NCI-H226 (cell line): ENCODE measurements at regions not wholly inside any gene's neighbourhood (a gene's known extent, or its start where the extent isn't known, plus 50 kb on each side); places are given as distances from the start of the nearest gene placed in this dataset.
A peak's percentile ranks its signal among the peaks of the same experiment; 100 is the strongest.

Experiments
- DNase-seq: peaks from one replicate; pipeline ENCODE4 v3.0.0-alpha.2; 2015

DNA sequence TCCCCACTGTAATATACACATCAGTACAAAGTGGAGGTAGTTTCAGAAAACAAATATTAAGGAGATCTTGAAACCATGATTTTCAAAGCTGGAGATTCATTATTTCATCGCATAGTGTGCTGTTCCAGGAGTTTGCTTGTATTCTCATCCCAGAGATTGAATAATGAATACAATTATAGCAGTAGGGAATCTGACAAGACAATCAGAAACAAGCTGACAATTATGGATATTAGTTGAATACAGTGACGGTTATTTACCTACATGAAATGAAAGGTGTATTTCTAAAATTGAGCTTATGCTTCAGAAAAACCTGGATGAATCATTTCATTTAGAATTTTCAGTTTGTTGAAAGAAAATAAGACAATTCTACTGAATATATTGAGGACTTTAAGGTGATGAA lies 2119.0 kb downstream of the MRPL39 start:
- DNase-seq = no peak

DNA sequence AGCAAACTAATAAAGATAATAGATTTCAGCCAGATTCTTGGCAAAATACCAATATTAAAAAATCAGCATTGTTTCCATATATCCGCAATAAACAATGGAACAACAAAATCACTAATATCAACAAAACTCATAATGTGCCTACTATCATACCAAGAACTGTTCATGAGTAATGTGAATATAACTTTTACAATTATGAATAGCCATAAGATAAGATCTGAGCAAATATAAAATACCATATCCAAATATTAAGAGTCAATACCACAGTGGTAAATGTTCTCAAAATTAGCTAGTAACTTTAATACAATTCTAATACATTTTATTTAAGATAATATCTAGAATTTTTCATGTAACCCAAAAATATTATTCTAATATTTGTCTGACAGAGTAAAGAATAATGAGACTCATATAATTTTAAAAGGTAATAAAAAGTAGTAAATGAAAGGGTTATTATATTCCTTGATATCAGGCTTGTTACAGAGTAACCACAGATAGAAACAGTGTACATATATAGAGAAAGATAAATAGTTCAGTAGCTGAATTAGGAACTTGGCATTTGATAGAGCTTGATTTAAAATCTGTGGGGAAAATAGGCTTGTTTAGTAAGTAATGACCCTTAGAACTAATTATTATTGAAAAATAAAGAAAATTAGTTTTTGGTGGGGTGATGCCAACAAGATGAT lies 2126.6 kb downstream of the MRPL39 start:
- DNase-seq = no peak

DNA sequence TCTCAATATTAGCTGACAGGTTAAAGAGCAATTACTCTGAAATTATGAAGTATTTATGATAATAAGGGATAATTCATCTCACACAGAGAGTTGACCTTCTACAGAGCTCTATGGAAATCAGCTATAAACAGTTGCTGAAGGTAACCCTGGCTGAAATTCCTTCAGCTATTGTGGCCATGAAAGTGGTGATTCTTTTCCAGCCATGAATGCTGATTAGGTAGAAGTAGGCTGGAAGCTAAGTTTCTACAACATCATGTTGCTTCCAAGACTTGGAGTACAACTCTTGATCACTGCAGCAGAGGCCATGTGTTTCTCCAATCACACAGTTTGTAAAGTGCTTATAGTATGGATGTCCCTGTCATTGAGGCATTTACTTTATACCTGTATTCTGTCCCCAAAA lies 2128.9 kb downstream of the MRPL39 start:
- no peak for DNase-seq

DNA sequence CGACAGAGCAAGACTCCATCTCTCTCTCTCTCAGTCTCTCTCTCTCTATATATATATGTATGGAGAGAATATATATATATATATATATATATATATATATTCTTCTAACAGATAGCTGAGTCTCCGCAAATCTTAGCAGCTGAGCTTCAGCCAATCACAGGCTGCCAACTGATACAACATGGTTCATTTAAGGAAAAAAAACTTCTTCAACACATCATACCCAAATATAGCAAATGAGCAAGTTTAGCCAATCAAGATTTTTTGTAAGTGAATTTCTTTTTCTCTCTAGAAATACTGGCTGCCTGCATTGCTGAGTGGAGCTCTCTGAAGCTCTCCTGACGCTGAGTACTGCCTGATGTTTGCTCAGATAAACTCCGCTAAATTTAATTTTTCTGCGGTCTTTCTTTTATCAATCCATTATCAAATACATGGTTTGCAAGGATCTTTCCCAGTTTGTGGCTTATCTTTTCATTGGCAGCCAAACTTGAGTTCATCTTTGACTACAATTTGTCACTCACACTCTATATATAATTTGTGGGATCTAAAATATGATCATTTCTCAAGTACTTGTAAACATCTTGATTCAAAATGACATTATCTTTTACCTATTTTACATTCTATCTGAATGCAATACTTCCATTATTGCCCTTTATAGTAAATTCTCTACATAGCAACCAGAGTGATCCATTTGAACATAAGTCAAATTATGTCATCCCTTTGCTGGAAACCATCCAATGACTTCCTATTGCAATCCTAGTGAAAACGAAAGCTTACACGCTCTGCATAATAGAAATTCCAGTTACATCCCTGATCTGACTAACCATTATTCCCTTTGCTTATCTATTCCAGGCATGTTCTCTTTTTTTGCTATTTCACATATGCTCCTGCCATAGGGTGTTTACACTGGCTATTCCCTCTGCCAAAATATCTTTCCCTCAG lies 2131.7 kb downstream of the MRPL39 start:
- peak; percentile 82 for DNase-seq

DNA sequence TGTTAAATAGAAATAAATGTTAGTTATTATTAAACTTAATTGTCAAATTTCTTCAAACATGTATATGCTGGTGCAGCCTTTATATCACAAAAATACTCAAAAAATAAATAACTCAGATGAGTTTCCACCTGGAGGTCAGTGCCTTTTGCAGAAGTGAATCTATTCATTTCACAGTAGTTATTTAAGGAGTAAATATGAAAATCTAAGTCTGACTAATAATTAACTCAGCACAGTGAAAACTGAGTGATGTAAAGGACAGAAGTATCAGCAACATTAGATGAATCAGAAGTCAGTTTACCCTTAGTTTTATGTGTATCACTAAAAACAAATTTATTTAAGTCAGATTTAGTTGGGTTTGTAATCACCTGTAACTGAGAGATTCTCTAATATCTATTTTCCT lies 2135.4 kb downstream of the MRPL39 start:
- no peak for DNase-seq

DNA sequence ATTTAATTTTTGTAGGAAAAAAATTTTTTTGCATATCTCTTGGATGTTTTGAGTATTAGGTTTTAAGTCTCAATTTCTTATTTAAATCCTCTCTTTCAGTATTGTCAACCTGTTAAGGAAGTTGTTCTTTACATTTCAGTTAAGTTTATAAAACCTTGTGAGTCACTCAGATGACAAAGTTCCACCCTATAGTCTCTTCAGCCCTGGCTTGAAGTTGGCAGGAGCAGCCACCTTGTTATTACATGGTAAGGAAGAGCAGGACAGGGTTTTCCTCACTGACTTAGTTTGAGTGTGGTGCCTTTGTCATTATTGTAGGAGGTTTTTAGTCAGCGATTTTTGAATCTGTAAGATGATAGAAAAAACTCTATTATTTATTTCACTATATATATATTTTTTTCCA lies 2143.9 kb downstream of the MRPL39 start:
- no peak for DNase-seq

DNA sequence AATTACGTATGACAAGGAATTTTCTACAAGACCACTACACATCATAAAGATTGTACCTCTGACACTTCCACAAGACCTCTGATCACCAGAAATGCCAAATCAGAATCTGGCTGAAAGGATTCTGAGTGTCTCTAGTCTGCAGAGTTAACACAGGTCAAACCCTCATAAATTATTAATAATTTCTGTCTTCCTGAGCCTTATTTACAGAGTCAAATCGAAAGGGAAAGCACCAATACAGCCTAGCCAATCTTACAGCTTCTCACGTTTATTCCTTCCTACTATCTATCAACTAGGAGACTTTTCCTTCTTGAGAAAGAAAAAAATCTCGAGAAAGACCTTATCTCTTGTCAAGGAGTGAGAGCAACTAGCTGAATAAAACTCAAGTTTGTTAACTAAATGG lies 2151.6 kb downstream of the MRPL39 start:
- no peak for DNase-seq

DNA sequence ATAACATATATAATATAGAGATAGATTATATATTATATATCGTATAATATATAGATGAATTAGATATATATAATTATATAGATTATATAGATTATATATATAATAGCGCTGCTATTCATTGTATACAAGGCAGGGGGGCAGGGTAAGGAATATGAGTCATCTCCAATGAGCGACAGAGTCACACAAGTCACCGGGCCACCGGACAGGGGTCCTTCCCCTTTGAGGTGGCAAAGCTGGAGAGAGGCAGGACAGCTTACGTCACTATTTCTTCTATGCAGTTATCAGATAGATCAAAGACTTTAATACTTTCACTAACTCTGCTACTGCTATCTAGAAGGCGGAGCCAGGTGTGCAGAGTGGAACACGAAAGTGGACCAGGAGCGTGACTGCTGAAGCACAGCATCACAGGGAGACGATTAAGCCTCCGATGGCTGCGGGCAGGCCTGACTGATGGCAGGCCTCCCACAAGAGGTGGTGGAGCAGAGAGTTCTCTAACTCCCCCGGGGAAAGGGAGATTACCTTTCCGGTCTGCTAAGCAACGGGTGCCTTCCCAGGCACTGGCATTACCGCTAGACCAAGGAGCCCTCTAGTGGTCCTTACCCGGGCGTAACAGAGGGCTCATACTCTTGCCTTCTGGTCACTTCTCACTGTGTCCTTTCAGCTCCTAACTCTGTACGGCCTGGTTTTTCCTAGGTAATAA lies 2154.7 kb downstream of the MRPL39 start:
- no peak for DNase-seq

DNA sequence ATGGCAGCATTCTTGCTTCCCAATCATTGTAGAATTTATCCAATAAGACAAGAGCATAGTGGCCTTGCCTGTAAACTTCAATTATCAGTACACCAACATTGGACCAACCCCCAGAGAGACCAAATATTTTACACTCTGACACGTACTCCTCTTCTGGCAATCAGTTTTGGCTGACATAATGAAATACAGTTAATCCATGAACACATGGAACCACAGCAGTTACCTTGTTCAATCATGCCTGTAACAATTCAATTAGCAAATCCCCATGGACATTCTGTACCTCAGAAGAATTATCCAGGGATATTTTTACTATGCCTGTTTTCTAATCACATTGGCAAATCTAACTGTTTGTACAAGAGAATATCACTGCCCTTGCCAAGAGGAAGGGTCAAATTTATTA lies 2162.0 kb downstream of the MRPL39 start:
- no peak for DNase-seq

DNA sequence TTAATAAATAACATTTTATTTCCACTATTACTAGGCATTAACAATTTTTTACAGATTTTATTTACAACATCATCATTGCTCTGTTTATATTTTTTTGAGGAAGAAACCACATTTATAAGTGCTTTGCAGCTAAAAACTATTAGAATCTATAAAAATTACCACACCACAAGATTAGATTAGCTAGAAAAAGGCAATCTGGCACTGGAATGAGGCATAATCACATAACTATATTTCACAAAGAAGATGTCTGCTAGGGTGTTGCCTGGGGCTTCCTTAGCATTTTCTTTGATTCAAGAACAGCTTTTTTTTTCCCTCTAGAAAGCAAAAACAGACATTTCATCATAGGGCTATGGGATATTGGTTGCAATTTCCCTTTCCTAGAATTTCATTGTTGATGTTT lies 2169.2 kb downstream of the MRPL39 start:
- DNase-seq = no peak

DNA sequence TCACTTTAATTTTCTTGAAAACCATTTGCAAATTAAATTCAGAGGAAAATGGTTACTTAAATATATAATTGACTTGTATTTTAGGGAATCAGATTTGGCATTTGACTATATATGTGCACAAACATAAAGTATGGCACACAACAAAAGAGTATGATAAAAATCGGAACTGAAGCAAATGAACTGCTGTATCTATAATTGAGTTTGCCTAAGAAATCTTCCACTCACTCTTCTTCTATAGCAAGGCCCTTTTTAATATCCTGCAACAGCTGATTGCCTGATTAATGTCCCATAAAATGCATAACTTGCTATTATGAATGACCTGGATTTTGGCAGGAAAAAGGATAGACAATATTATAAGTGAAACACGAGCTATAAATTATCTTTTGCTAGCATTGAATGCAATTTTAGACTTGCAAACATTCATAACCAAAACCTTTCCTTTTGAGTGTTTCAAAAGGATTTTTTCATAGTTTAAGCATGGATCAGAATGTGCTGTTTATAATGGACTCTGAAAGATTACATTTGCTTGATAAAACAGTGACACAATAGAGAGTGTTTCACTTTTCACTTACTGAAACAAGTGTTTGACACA lies 2204.3 kb downstream of the MRPL39 start:
- no peak for DNase-seq

DNA sequence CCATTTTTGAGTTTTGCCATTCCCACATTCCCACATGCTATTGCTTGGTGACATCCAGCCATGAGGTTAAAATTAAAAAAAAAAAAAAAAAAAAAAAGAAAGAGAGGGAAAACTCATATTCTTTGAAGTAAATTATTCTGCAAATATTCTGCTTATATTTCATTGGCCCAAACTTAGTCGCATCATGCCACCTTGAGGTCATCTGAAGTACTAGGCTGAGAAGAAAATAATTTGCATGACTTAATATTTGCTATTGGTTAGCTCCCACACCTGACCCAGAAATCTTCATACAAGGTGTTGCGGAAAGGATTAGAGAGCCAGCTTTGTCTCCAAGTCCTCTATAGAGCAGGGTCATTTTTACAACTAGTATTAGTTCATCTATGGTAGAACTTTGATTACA lies 2206.0 kb downstream of the MRPL39 start:
- no peak for DNase-seq

DNA sequence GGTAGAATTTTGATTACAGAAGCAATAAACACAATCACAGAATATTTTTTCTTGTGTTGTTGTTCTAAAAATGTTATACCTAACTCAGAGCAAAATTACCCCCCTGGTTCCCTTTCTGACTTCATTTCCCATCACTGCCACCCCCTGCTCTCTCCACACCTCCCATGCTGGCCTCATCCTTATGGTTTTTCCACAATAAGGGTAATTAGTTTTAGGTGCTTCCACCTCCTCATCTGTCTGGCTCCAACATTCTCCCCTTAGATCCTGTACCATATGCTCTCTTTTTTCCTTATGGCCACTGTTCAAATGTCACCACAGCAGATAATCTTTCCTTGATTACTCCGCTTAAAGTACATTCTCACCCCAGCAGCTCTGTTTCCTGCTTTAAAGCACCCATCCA lies 2208.6 kb downstream of the MRPL39 start:
- no peak for DNase-seq

DNA sequence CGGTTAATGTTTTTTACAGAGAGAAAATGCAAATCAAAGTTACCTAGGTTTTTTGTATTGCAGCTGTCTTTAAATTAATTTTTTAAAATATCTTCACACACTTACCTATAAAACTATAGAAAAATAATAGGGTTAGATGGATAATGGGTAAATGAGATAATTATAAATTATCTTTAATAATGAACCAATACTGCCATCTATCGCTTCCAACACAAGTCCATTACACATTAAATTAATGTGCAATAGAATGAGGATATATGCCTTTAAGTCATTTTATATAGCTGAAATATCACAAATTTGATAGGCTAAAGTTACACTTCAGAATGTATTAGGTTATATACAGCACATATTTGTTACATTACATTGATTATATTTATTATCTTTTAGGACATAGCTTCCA lies 2212.8 kb downstream of the MRPL39 start:
- no peak for DNase-seq

DNA sequence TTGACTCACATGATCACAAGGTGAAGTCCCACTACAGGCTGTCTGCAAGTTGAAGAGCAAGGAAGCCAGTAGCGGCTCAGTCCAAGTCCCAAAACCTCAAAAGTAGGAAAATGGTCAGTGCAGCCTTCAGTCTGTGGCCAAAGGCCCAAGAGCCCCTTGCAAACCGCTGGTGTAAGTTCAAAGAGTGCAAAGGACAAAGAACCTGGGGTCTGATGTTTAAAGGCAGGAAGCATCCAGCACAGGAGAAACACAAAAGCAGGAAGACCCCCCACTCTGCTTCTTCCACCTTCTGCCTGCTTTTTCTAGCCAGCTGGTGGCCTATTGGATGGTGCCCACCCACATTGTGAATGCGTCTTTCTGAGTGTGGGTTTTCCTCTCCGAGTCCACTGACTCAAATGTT lies 2222.6 kb downstream of the MRPL39 start:
- DNase-seq = no peak

DNA sequence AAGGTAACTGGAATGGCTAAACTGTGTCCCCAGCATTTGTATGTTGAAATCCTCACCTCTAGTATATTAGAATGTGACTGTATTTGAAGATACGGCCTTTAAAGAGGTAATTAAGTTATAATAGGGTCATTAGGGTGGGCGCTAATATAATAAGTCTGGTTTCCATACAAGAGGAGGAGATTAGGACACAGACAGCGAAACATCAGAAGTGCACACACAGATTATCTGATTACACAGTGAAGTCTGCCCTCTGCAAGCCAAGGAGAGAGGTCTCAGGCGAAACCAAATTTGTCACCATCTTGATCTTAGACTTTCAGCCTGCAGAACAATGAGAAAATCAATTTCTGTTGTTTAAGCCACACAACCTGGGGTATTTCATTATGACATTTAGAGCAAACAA lies 2233.1 kb downstream of the MRPL39 start:
- no peak for DNase-seq

DNA sequence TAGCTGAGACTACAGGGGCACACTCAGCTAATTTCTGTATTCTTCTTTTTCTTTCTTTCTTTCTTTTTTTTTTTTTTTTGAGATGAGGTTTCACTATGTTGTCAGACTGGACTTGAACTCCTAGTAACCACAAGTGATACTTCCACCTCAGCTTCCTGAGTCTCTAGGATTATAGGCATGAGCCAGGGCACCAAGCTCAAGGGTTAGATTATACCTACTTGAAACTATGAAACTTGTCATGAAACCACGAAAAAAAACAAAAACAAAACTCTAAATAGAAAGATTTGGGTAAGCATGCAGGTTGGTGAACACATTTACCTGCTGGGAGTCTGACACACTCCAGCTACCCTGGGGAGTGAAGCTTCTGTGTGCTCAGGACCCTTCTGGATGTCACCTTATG lies 2250.4 kb downstream of the MRPL39 start:
- no peak for DNase-seq

DNA sequence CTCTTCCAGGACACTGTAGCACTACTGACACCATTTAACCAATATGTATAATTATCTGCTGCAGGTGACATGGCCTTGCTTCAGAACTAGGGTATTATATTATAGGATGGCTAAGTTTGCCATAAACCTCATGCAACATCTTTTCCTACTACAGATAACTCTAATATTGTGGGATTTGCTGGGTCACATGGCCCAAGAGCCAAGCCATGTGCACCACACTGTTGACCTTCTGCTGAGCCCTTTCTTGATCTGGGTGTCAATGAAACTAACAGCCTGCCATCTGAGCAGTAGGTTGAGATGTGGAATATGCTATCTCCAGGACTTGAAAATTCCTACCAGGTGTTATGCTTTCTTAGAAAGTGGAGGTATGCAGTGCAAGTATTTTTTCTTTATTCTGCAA lies 2291.1 kb downstream of the MRPL39 start:
- no peak for DNase-seq

DNA sequence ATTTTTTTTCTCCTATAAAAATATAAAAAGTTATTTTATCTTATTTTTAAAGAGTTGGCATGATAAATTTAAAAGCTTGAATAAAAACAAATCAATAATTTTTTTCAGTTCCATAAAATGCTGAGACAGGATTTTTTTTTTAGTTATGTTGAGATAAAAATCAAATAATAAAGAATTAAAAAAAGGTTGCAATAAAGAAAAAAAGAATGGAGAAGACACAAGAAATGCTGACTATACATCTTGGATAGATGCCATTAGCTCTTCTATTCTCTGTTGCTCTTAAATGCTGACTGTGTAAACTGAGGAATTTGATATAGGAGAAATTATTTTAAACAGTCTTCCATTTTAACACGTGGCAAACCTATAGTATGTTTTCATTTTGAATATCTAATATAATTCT lies 2298.5 kb downstream of the MRPL39 start:
- no peak for DNase-seq

DNA sequence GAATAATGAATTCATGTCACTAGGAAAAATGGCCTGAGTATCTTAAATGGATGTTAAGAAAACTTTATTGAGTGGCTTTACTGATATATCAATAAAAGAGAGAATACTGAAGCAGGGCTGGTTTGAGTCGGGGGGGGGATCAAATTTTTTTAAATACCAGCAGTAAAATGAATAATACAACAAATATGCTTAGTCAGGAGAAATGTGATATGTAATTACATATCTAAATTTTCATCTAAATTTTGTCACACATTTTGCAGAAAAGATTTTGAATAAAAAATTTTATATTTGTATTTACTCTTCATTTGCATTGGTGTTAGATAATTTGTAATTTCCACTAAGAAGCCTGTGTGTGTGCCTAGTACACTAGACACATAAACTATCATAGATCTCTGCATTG lies 2300.2 kb downstream of the MRPL39 start:
- DNase-seq = no peak

DNA sequence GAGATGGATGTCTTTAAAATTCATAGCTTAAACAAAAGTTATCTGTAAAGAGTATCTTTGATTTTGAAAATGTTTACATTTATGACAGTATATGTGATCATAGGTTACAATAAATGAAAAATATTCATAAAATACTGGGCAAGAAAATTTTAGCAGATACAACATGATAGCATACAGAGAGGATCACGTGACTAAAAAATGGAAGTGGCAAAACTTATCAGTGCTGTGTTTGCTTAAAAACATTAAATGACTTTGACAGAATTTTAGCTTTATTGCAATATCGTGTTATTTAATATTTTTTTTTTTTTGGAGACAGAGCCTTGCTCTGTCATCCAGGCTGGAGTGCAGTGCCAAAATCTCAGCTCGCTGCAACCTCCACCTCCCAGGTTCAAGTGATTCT lies 2294.1 kb downstream of the NCAM2 start:
- DNase-seq = no peak

DNA sequence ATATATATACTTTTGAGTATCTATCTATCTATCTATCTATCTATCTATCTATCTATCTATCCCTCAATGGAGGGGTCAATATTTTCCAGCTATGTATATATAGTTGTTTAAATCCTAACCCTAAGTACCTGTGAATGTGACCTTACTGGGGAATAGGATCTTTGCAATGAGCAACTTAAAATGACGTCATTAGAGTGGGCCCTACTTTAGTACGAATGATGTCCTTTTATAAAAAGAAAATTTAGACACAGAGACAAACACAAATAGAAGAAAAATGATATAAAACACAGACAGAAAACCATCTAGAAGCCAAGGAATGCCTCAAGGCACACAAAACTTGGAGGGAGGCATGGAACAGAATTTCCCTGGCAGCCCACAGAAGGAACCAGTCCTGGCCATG lies 2283.7 kb downstream of the NCAM2 start:
- DNase-seq = no peak

DNA sequence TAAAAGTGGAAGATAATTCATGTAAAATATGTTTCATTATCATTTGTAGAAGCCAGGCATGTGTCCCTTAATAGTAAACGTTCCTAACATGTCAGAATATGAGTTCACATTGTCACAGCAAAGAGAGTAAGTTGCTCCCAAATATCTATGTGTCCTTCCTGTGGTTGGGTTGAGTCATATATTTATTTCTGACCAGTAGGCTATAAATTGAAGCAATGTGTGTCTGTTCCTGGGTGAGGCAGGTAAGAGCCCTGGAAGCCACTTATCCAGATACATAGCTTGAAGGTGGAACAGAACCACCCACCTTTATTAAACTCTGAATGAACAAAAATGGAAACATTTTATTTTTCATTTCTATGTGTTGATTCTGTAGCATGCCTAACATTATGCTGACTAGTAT lies 2251.6 kb downstream of the NCAM2 start:
- no peak for DNase-seq

DNA sequence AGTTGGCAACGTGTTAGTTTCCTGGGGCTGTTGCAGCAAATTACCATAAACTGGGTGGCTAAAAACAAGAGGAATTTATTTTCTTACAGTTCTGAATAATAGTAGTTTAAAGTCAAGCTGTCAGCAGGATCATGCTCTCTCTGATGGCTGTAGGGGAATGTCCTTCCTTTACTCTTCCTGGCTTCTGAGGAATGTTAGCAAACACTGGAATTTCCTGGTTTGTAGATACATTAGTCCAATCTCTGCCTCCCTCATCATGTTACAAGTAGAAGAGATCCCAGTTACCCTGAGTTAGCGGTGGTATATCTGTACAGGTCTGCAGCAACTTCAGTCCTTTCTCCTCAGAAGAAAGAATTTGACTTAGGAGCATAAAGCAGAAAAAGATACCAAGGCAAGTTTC lies 2249.1 kb downstream of the NCAM2 start:
- DNase-seq = peak; percentile 60
